Prostate gland (tissue), 2 donors: ENCODE measurements at regions not wholly inside any gene's neighbourhood (a gene's known extent, or its start where the extent isn't known, plus 50 kb on each side); places are given as distances from the start of the nearest gene placed in this dataset.
"Not testable (repeated sequence)": the region's sequence is repeated elsewhere in the genome, so short reads cannot be mapped to it uniquely, and the experiment has no call there.

Source experiments
- DNase-seq: peaks from one replicate; pipeline ENCODE4 v3.0.0-alpha.2; 2019; ENCODE audit warnings: low spot score
- H3K27ac ChIP-seq, 2 donors: fragments of 200-600 bp; sonication (generic); 2 replicates each; pipeline ENCODE4 v1.5.1; 2017 to 2019
- H3K27me3 ChIP-seq: fragments of 200-600 bp; sonication (generic); replicated peaks from 2 replicates; pipeline ENCODE4 v1.5.1; 2019; ENCODE audit not compliant: insufficient read depth
- H3K36me3 ChIP-seq, 2 donors: fragments of 200-600 bp; sonication (generic); 1 replicate in 1 of 2; 2 replicates in 1 of 2; pipeline versions ENCODE4 v1.5.1 to v1.8.1; 2017 to 2019
- H3K4me1 ChIP-seq: fragments of 200-600 bp; sonication (generic); replicated peaks from 2 replicates; pipeline ENCODE4 v1.5.1; 2019
- H3K4me3 ChIP-seq, 2 donors: fragments of 200-600 bp; sonication (generic); 2 replicates each; pipeline ENCODE4 v1.5.1; 2017 to 2019
- H3K9me3 ChIP-seq: fragments of 200-600 bp; sonication (generic); 2 replicates; pipeline ENCODE4 v1.5.1; 2017
- CTCF ChIP-seq, 4 experiments: fragments of 200-600 bp in 2 of 4; fragments of 450-650 bp in 2 of 4; sonication (generic) in 2 of 4; IDR thresholded peaks; 1 replicate in 3 of 4; 2 replicates in 1 of 4; pipeline ENCODE4 v1.5.1; 2016 to 2019; ENCODE audit warnings: antibody characterized with exemption in 4 of 4, mild to moderate bottlenecking in 2 of 4, moderate library complexity in 2 of 4
- POLR2A ChIP-seq: fragments of 450-650 bp; IDR thresholded peaks from one replicate; pipeline ENCODE4 v1.6.1; 2016; ENCODE audit warnings: antibody characterized with exemption, mild to moderate bottlenecking
- POLR2AphosphoS5 ChIP-seq: sonication (generic); formaldehyde crosslinking; IDR thresholded peaks from one replicate; pipeline ENCODE4 v1.6.1; 2017; ENCODE audit warnings: antibody characterized with exemption
- whole genome bisulfite sequencing: methylation state at CpG from one replicate; pipeline ENCODE4 v1.1.5; 2018; 5-methylcytosine and 5-hydroxymethylcytosine counted together
- intact Hi-C: fragments of 100-400 bp; cut with DNase I; formaldehyde crosslinking; loops from one replicate; pipeline ENCODE4 v1.14.2; 2022
- small RNA-seq, 2 donors: library from RNA; depleted of rRNA; stranded (forward); fragments of <200 nt; gene quantifications; one replicate each; pipeline ENCODE3, GENCODE V24; 2016

- H3K27ac ChIP-seq, intact Hi-C loops, DNase-seq, H3K9me3 ChIP-seq, H3K27me3 ChIP-seq, H3K4me3 ChIP-seq, H3K4me1 ChIP-seq, H3K36me3 ChIP-seq: not testable (repeated sequence)
- WGBS: 89% methylated on average over 7 of the region's 7 CpGs
Observed at GRCh38 chr4:72632253-72632652, 63.2 kb upstream of the ADAMTS3 start.

- no peak overlapping the region for H3K4me3 ChIP-seq
- no peak for DNase-seq
- no peaks in the 10 kb centered on the region for H3K9me3 ChIP-seq
- H3K27me3 ChIP-seq: no peaks in the 10 kb centered on the region
- no peak for TF ChIP-seq POLR2AphosphoS5
- no peak for TF ChIP-seq POLR2A
- TF ChIP-seq CTCF (IDR thresholded peaks at IDR 0.05): no peak
- WGBS: 91% methylated on average over 1 of the region's 1 CpG
- no peaks in the 10 kb centered on the region for H3K36me3 ChIP-seq
- H3K27ac ChIP-seq: no peak overlapping the region
- no peaks in the 10 kb centered on the region for H3K4me1 ChIP-seq
- intact Hi-C loops: no loop called here
Observed at GRCh38 chr4:72631296-72631695, 62.3 kb upstream of the ADAMTS3 start.

- Histone ChIP-seq H3K36me3 (no peaks in the 10 kb centered on the region), H3K4me3 (no peak overlapping the region), H3K27me3 (no peaks in the 10 kb centered on the region), H3K27ac (no peak overlapping the region), H3K4me1 (no peaks in the 10 kb centered on the region), H3K9me3 (no peaks in the 10 kb centered on the region)
- WGBS: 97% methylated on average over 1 of the region's 1 CpG
- DNase-seq: no peak
- intact Hi-C loops: no loop called here
- TF ChIP-seq POLR2AphosphoS5: no peak
- no peak for TF ChIP-seq CTCF (IDR thresholded peaks at IDR 0.05)
- TF ChIP-seq POLR2A: no peak
Observed at GRCh38 chr4:72629540-72629939, 60.5 kb upstream of the ADAMTS3 start.

- Histone ChIP-seq H3K4me1 (no peaks in the 10 kb centered on the region), H3K4me3 (no peak overlapping the region), H3K9me3 (no peaks in the 10 kb centered on the region), H3K27ac (no peak overlapping the region), H3K27me3 (no peaks in the 10 kb centered on the region), H3K36me3 (no peaks in the 10 kb centered on the region)
- TF ChIP-seq CTCF (IDR thresholded peaks at IDR 0.05) (no peak), POLR2A (no peak)
- intact Hi-C loops: no loop called here
- no peak for DNase-seq
Observed at GRCh38 chr4:72627723-72628122, 58.7 kb upstream of the ADAMTS3 start.

Small RNAs in the stretch of these regions (small RNA-seq; reads per million reads assigned to genes)
- 0 reads per million in 2 donors for gene RNU4ATAC9P
